SK-N-SH (cell line): ENCODE measurements at regions not wholly inside any gene's neighbourhood (a gene's known extent, or its start where the extent isn't known, plus 50 kb on each side); places are given as distances from the start of the nearest gene placed in this dataset.

Source experiments
- CTCF ChIP-seq: fragments of 200-600 bp; sonication (generic); IDR thresholded peaks from 2 replicates; pipeline ENCODE4 v1.6.1; 2017; ENCODE audit warnings: antibody characterized with exemption, mild to moderate bottlenecking, moderate library complexity
- EP300 ChIP-seq, 2 experiments: IDR thresholded peaks; 2 replicates each; pipeline versions ENCODE4 v1.4.0 to v1.6.1; 2012; ENCODE audit warnings: borderline replicate concordance in 1 of 2, low read depth in 1 of 2, low read length in 1 of 2
- NFIC ChIP-seq: IDR thresholded peaks from 2 replicates; pipeline ENCODE4 v1.4.0; 2012; ENCODE audit warnings: borderline replicate concordance
- NRF1 ChIP-seq: IDR thresholded peaks from 2 replicates; pipeline ENCODE4 v1.6.1; 2012; ENCODE audit warnings: low read depth, mild to moderate bottlenecking, low read length
- POLR2AphosphoS5 ChIP-seq: IDR thresholded peaks from 2 replicates; pipeline ENCODE4 v1.6.1; 2012; ENCODE audit warnings: low read depth, low read length
- RXRA ChIP-seq: IDR thresholded peaks from 2 replicates; pipeline ENCODE4 v1.4.0; 2012; ENCODE audit warnings: low read depth, mild to moderate bottlenecking, borderline replicate concordance
- TAF1 ChIP-seq: IDR thresholded peaks from 2 replicates; pipeline ENCODE4 v1.6.1; 2012; ENCODE audit warnings: low read depth, mild to moderate bottlenecking, low read length, moderate library complexity, borderline replicate concordance
- TCF12 ChIP-seq: IDR thresholded peaks from 2 replicates; pipeline ENCODE4 v1.4.0; 2012
- USF2 ChIP-seq: fragments of 150-350 bp; IDR thresholded peaks from 2 replicates; pipeline ENCODE4 v1.6.1; 2017; ENCODE audit warnings: antibody characterized with exemption, low read length, low read depth, borderline replicate concordance
- YY1 ChIP-seq: IDR thresholded peaks from 2 replicates; pipeline ENCODE4 v1.4.0; 2012; ENCODE audit warnings: low read depth, mild to moderate bottlenecking

GRCh38 chr4:32435308-32435707, 1715.1 kb downstream of the PCDH7 start:
- TF ChIP-seq RXRA (no peak), EP300 (IDR thresholded peaks at IDR 0.05; ENCODE audit: borderline replicate concordance in 1 of 2, low read depth in 1 of 2, low read length in 1 of 2) (no peak), TCF12 (no peak), NFIC (no peak), CTCF (no peak), YY1 (no peak), NRF1 (no peak), TAF1 (no peak), USF2 (no peak), POLR2AphosphoS5 (no peak)
